ENCODE measurements at regions not wholly inside any gene's neighbourhood (a gene's known extent, or its start where the extent isn't known, plus 50 kb on each side); places are given as distances from the start of the nearest gene placed in this dataset.
"Not testable (repeated sequence)": the region's sequence is repeated elsewhere in the genome, so short reads cannot be mapped to it uniquely, and the experiment has no call there.

- H3K4me3 ChIP-seq; intact Hi-C loops (cut with DNase I); ATAC-seq; H3K27me3 ChIP-seq (ENCODE audit: low read depth); H3K4me1 ChIP-seq; DNase-seq; H3K36me3 ChIP-seq; H3K27ac ChIP-seq; H3K9me3 ChIP-seq: not testable (repeated sequence)
These were observed 73.3 kb upstream of the CRYM start for GRCh38 chr16:21351433-21351832.

GRCh38 chr16:21350851-21351250 lies 72.8 kb upstream of the CRYM start:
- H3K9me3 ChIP-seq; ATAC-seq; H3K4me3 ChIP-seq; intact Hi-C loops (cut with DNase I); H3K27me3 ChIP-seq (ENCODE audit: low read depth); DNase-seq; H3K27ac ChIP-seq; H3K36me3 ChIP-seq; H3K4me1 ChIP-seq: not testable (repeated sequence)

- H3K36me3 ChIP-seq; ATAC-seq; H3K27me3 ChIP-seq (ENCODE audit: low read depth); DNase-seq; H3K4me1 ChIP-seq; intact Hi-C loops (cut with DNase I); H3K27ac ChIP-seq; H3K4me3 ChIP-seq; H3K9me3 ChIP-seq: not testable (repeated sequence)
These were observed 71.2 kb upstream of the CRYM start for GRCh38 chr16:21349336-21349735.

- H3K9me3 ChIP-seq; H3K27ac ChIP-seq; H3K27me3 ChIP-seq (ENCODE audit: low read depth); H3K4me1 ChIP-seq; H3K4me3 ChIP-seq; ATAC-seq; H3K36me3 ChIP-seq; DNase-seq; intact Hi-C loops (cut with DNase I): not testable (repeated sequence)
These were observed 70.7 kb upstream of the CRYM start for GRCh38 chr16:21348815-21349214.

- intact Hi-C loops (cut with DNase I); H3K36me3 ChIP-seq; DNase-seq; H3K9me3 ChIP-seq; H3K27me3 ChIP-seq (ENCODE audit: low read depth); H3K27ac ChIP-seq; H3K4me1 ChIP-seq; H3K4me3 ChIP-seq; ATAC-seq: not testable (repeated sequence)
These were observed 69.4 kb upstream of the CRYM start for GRCh38 chr16:21347538-21347937.

GRCh38 chr16:21346756-21347491 lies 68.8 kb upstream of the CRYM start:
- ATAC-seq; intact Hi-C loops (cut with DNase I); DNase-seq: not testable (repeated sequence)

GRCh38 chr16:21344361-21344912 lies 66.3 kb upstream of the CRYM start:
- H3K4me3 ChIP-seq; H3K36me3 ChIP-seq; ATAC-seq; H3K27ac ChIP-seq; H3K4me1 ChIP-seq; H3K9me3 ChIP-seq; intact Hi-C loops (cut with DNase I); DNase-seq; H3K27me3 ChIP-seq (ENCODE audit: low read depth): not testable (repeated sequence)

More at GRCh38 chr16:21346756-21347491, 68.8 kb upstream of the CRYM start:
- not testable (repeated sequence) for H3K4me1 ChIP-seq; H3K9me3 ChIP-seq; H3K27me3 ChIP-seq (ENCODE audit: low read depth); H3K27ac ChIP-seq; H3K36me3 ChIP-seq; H3K4me3 ChIP-seq

GRCh38 chr16:21341101-21341500 lies 63.0 kb upstream of the CRYM start:
- ATAC-seq (no peak), DNase-seq (no peak)
- Histone ChIP-seq H3K4me1 (no peaks in the 10 kb centered on the region), H3K27me3 (ENCODE audit: low read depth) (no peaks in the 10 kb centered on the region), H3K4me3 (no peak overlapping the region), H3K27ac (no peak overlapping the region), H3K36me3 (no peaks in the 10 kb centered on the region), H3K9me3 (no peaks in the 10 kb centered on the region)
- no peak for TF ChIP-seq CTCF (IDR thresholded peaks at IDR 0.05)
- intact Hi-C loops (cut with DNase I) = no loop called here

- H3K27ac ChIP-seq = no peak overlapping the region
- ATAC-seq = no peak
- DNase-seq = no peak
- TF ChIP-seq CTCF (IDR thresholded peaks at IDR 0.05) = no peak
- H3K4me1 ChIP-seq = no peaks in the 10 kb centered on the region
- intact Hi-C loops (cut with DNase I) = no loop called here
- no peaks in the 10 kb centered on the region for H3K36me3 ChIP-seq
- H3K9me3 ChIP-seq = no peaks in the 10 kb centered on the region
- no peak overlapping the region for H3K4me3 ChIP-seq
- H3K27me3 ChIP-seq (ENCODE audit: low read depth) = no peaks in the 10 kb centered on the region
These were observed 61.9 kb upstream of the CRYM start for GRCh38 chr16:21339941-21340340.

Measured in lower lobe of right lung (tissue), 2 donors.